HG02973 (cell line): ENCODE measurements at regions not wholly inside any gene's neighbourhood (a gene's known extent, or its start where the extent isn't known, plus 50 kb on each side); places are given as distances from the start of the nearest gene placed in this dataset.

Experiments used
- ATAC-seq: cut with Tn5 transposase; IDR thresholded peaks from one replicate; pipeline ENCODE4 v1.9.1; 2021; ENCODE audit warnings: moderate library complexity; ENCODE audit not compliant: unreplicated experiment

GRCh38 chr5:171509467-171509866 lies 90.0 kb downstream of the FGF18 start:
- ATAC-seq, result no peak

DNA sequence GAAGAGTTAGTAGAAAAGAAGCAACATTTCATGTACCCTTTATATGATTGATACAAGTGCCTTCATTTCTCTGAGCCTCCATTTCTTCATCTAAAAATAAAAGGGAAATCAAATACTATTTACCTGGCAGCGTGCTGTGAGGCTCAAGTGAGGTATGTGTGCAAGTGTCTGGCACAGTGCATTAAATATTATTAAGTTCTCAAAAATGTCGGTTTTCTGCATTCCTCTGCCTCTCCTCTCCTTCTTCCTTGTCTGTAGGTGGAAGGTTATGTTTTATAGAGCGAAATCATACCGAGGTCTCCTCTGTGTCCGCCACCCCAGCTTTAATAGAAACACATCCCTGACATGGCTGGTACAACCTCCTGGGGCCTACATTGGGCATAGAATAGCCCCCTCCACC lies 93.0 kb downstream of the FGF18 start:
- no peak for ATAC-seq

- ATAC-seq, result no peak
Measured at GRCh38 chr5:171513591-171513990, 94.1 kb downstream of the FGF18 start.

DNA sequence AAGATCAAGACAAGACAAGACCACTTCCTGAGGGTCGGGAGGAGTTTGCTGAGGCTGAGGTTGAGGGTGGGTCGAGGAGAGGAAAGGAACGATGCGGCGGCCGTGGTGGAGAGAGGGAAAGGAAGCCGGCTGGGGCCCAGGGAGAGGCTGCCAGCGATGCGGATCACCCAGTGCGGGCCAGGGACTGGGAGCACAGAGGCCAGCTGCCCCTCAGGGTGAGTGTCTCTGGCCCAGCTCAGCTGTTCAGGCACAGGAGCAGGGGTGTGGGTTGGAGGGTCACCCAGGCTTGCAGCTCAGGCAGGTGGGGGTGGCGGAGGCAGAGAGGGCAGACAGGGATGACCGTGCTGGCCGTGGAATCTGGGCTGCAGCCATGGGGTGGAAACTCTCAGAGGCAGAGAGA lies 99.5 kb downstream of the FGF18 start:
- ATAC-seq, result no peak

DNA sequence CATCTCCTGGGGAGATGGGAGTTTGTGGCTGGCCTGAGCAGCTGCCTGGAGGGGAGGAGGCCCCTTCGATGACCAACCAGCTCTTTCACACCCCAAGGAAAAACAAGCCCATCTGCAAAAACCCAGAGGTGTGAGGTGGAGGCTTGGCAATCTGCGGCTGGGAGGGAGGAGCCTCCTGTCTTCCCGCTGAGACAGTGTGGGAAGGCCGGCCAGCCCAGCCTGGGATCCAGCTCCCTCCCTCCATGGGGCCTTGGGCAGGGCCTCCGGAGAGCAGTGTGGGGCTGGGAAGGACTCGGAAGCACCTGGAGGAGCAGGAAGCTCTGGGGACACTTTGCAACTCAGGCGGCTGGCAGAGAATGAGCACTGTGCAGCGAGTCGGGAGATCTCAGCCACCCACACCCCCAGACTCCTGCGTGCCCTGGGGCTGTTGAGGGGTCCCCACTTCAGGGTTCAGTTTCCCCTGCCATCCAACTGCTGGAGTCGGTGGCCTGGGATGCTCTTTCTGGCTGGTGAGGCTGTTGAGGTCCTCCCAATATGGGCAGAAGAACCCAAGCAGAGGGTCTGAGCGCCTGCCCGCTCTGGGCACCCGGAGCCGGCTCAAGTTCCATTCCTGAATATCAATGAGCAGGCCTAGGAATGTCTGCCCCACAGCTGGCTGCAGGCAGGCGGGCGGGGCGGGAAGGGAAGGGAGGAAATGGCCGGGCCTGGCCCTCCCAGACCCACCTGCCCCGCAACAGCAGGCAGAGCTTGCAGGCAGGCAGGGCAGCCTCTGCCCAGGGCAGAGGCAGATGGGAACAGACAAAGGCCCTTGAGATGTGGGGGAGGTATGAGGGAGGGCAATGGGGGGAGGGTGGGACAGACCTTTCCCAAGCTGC lies 101.1 kb downstream of the FGF18 start:
- ATAC-seq, result no peak

- ATAC-seq, result no peak
Measured at GRCh38 chr5:171521219-171521633, 101.8 kb downstream of the FGF18 start.

DNA sequence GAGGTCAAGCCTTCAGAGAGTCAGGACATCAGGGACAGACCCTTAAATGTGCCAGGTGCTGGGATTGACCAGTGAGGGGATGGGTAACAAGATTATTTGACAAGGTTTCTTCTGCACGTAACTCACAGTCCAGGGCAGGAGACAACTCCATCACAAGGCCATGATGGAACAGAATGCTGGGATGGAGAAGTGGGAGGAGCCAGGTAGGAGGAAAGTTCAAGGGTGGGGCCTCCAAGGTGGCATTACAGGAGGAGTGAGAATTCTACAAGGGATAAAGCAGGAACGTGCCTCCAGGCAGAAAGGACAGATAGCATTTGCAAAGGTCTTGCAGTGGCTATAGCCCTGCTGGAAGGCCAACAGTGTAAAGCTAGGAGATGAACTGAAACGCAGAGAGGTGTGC lies 102.2 kb downstream of the FGF18 start:
- no peak for ATAC-seq

GRCh38 chr5:171523781-171524180 lies 104.3 kb downstream of the FGF18 start:
- no peak for ATAC-seq

GRCh38 chr5:171524466-171524865 lies 105.0 kb downstream of the FGF18 start:
- ATAC-seq, result no peak

- no peak for ATAC-seq
Measured at GRCh38 chr5:171525085-171525484, 105.6 kb downstream of the FGF18 start.

- ATAC-seq, result no peak
Measured at GRCh38 chr5:171528036-171528435, 108.6 kb downstream of the FGF18 start.

GRCh38 chr5:171528865-171529614 lies 109.6 kb downstream of the FGF18 start:
- no peak for ATAC-seq

- ATAC-seq, result no peak
Measured at GRCh38 chr5:171531638-171532037, 112.2 kb downstream of the FGF18 start.

DNA sequence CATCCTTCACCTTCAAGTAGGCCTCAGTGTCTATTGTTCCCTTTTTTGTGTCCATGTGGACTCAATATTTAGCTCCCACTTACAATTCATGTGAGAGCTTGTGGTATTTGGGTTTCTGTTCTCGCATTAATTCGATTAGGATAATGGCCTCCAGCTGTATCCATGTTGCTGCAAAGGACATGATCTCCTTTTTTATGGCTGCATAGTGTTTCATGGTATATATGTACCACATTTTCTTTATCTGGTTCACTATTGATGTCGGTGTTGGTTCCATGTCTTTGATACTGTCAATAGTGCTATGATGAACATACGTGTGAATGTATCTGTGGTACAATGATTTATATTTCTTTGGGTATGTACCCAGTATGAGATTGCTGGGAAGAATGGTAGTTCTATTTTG lies 113.7 kb downstream of the FGF18 start:
- no peak for ATAC-seq

DNA sequence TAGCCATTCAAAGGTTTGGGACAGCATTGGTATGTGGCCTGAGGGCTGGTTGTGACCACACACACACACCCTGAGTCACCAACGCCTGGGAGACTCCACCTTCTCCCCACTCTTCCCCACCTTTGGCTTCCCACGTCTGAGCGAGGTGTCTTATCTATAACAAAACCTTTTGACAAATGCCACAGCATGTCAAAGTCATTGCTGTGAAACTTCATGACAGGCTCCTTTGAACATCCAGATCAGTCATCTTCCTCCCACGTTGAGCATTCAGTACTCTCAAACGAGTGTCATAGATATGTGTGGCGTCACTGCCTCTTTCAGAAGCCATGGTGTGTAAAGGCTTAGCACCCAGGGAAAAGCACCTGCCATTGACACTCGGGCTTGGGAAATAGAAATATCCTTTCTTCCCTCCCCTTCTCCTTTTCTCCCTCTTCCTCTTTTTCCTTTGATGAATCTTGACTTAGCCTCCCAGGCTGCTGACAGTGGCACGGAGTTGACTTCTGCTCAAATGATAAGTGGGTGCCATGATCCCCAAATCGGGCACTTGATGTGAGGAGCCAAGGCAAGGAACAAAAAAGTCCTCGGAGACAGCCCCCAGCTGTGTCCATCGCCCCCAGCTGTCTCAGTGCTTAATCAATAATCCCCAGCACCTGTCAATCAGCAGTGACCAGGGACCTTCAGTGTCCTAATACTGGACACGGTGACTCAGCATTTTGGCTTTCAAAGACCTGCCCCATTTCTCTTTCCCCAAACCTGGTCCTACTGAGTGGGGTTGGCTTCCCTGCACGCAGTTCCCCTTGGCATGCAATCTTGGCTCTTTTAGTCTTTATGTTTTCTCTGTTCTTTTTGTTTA lies 114.8 kb downstream of the FGF18 start:
- ATAC-seq, result no peak

DNA sequence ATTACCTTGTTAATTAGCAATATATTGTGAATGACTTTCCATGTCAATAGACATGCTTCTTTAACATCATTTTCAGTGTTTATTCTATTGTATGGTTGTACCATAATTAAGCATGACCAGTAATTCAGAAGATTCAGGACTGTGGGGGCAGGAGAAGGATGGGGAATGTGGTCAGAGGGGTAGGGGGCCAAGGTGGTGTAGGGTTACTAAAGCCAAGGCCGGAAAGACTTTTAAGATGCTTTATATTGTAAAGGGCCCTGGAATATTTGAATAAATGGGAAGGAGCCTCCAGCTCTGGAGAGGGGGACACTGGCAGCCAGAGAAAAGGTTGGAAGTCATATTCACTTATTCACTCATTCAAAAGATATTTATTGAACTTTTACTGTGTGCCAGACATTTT lies 115.7 kb downstream of the FGF18 start:
- no peak for ATAC-seq

DNA sequence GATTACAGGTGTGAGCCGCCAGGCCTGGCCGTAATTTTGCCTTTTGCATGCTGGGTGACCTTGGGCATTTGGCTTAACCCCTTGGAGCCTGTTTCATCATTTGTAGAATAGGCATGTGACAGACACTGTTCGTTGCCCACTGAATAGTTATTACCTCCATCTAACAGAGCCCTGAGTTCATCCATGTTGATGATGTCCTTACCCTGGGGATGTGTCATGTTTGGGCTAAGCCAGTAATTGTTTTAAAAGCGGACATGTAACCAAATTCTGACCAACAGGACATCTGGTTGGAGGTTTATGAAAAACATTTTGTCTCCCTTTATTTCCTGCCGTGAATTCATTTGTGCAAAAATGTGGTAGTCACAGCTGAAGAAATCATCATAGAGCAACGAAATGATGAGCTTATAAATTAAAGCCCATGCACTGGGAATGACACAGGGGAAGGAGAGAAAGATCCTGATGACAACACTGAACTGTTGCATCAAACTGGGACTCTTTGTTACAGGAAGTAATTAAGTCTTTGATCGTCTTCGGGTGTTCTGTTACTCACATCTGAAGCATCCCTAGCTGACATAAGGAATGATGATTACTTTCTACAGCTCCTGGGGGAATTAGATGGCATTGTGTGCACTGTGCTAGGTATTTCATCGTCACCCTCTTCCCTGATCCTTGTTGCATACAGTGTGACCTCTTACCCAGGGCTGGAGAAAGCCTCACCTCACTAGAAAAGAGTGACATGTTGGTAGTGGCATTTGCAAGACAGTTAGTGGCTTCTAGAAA lies 117.8 kb downstream of the FGF18 start:
- ATAC-seq, result no peak

DNA sequence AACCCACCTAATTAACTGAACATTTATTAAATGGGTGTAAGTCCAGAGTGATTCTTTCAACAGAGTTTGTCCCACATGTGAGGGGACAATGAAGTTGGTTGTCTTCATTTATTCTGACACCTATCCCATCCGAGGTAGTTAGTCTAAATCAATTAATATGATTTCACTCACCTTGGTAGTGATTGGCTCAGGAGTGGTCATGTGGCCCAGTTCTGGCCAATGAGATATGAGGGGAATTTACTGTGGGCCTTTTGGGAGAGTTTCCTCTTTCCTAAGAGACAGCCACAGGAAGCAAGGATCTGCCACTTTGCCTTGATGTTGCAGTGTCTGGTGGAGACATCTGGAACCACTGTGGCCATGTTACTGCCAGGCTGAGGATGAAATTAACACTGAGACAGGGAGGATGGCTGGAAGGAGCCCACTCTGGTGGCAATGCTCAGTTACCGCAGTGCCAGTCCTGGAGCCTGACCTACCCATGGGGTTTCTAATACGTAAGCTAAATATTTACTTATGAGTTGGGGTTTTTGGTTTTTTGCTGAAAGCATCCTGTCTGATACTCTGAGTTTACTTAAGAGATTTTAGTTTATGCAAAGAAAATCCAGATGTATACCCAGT lies 118.6 kb downstream of the FGF18 start:
- ATAC-seq, result no peak

GRCh38 chr5:171538681-171539080 lies 119.2 kb downstream of the FGF18 start:
- no peak for ATAC-seq

DNA sequence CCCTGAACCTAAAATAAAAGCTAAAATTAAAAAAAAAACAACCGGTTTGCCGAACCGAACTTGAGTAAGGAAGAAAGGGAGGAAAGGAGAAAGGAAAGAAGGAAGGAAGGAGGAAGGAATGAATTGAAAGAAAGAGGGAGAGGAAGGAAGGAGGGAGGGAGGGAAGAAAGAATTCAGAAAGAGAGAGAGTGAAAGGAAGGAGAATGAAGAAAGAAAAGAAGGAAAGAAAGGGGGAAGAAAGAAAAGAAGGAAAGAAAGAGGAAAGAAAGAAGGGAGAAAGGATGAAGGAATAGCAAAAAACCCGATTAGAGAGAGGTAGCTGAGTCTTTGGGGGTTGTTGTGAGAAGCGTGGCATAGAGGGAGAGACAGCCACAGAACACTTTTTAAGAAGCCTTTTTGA lies 121.4 kb downstream of the FGF18 start:
- ATAC-seq, result no peak
